ENCODE measurements at regions not wholly inside any gene's neighbourhood (a gene's known extent, or its start where the extent isn't known, plus 50 kb on each side); places are given as distances from the start of the nearest gene placed in this dataset.

- H3K27me3 ChIP-seq (replicated peaks; ENCODE audit: control insufficient read depth, insufficient read depth, low read length), result no peaks in the 10 kb centered on the region
- no peak for DNase-seq (ENCODE audit: extremely low read depth, insufficient read length)
- TF ChIP-seq CTCF (IDR thresholded peaks at IDR 0.05; ENCODE audit: insufficient read depth, low read length, poor library complexity, severe bottlenecking), result peak; percentile 28
- H3K4me3 ChIP-seq (replicated peaks; ENCODE audit: low read depth, low read length), result no peak overlapping the region
- H3K36me3 ChIP-seq (ENCODE audit: control insufficient read depth, insufficient read depth, low read length), result no peaks in the 10 kb centered on the region
These were observed 57.4 kb downstream of the ZNF648 start for GRCh38 chr1:182003953-182004586.

- no peaks in the 10 kb centered on the region for H3K36me3 ChIP-seq (ENCODE audit: control insufficient read depth, insufficient read depth, low read length)
- no peak for DNase-seq (ENCODE audit: extremely low read depth, insufficient read length)
- no peak overlapping the region for H3K4me3 ChIP-seq (replicated peaks; ENCODE audit: low read depth, low read length)
- H3K27me3 ChIP-seq (replicated peaks; ENCODE audit: control insufficient read depth, insufficient read depth, low read length), result no peaks in the 10 kb centered on the region
- no peak for TF ChIP-seq CTCF (IDR thresholded peaks at IDR 0.05; ENCODE audit: insufficient read depth, low read length, poor library complexity, severe bottlenecking)
These were observed 58.3 kb downstream of the ZNF648 start for GRCh38 chr1:182003025-182003725.

GRCh38 chr1:182002570-182002969 is 58.9 kb downstream of the ZNF648 start:
- TF ChIP-seq CTCF (IDR thresholded peaks at IDR 0.05; ENCODE audit: insufficient read depth, low read length, poor library complexity, severe bottlenecking), result no peak
- H3K36me3 ChIP-seq (ENCODE audit: control insufficient read depth, insufficient read depth, low read length), result no peaks in the 10 kb centered on the region
- no peak for DNase-seq (ENCODE audit: extremely low read depth, insufficient read length)
- H3K27me3 ChIP-seq (replicated peaks; ENCODE audit: control insufficient read depth, insufficient read depth, low read length), result no peaks in the 10 kb centered on the region
- H3K4me3 ChIP-seq (replicated peaks; ENCODE audit: low read depth, low read length), result no peak overlapping the region

GRCh38 chr1:181998858-181999257 is 62.7 kb downstream of the ZNF648 start:
- TF ChIP-seq CTCF (IDR thresholded peaks at IDR 0.05; ENCODE audit: insufficient read depth, low read length, poor library complexity, severe bottlenecking), result no peak
- Histone ChIP-seq H3K36me3 (ENCODE audit: control insufficient read depth, insufficient read depth, low read length) (no peaks in the 10 kb centered on the region), H3K4me3 (replicated peaks; ENCODE audit: low read depth, low read length) (no peak overlapping the region), H3K27me3 (replicated peaks; ENCODE audit: control insufficient read depth, insufficient read depth, low read length) (no peaks in the 10 kb centered on the region; the same call in 1 of the 2 replicates)
- DNase-seq (ENCODE audit: extremely low read depth, insufficient read length), result no peak

GRCh38 chr1:181992072-181992471 is 69.4 kb downstream of the ZNF648 start:
- Histone ChIP-seq H3K36me3 (ENCODE audit: control insufficient read depth, insufficient read depth, low read length) (no peaks in the 10 kb centered on the region), H3K4me3 (replicated peaks; ENCODE audit: low read depth, low read length) (no peak overlapping the region), H3K27me3 (replicated peaks; ENCODE audit: control insufficient read depth, insufficient read depth, low read length) (no peaks in the 10 kb centered on the region; the same call in 1 of the 2 replicates)
- no peak for TF ChIP-seq CTCF (IDR thresholded peaks at IDR 0.05; ENCODE audit: insufficient read depth, low read length, poor library complexity, severe bottlenecking)
- no peak for DNase-seq (ENCODE audit: extremely low read depth, insufficient read length)

Measured in GM06990 (cell line).